Transverse colon (tissue), 3 donors: ENCODE measurements at regions not wholly inside any gene's neighbourhood (a gene's known extent, or its start where the extent isn't known, plus 50 kb on each side); places are given as distances from the start of the nearest gene placed in this dataset.
"Not testable (repeated sequence)": the region's sequence is repeated elsewhere in the genome, so short reads cannot be mapped to it uniquely, and the experiment has no call there.

Experiments
- CTCF ChIP-seq, 5 experiments: fragments of 200-600 bp in 3 of 5; fragments of 450-650 bp in 2 of 5; sonication (generic) in 3 of 5; IDR thresholded peaks; 1 replicate in 2 of 5; 2 replicates in 3 of 5; pipeline ENCODE4 v1.5.1; 2016 to 2017; ENCODE audit warnings: antibody characterized with exemption in 5 of 5, inconsistent platforms in 3 of 5, mild to moderate bottlenecking in 2 of 5, moderate library complexity in 1 of 5
- EP300 ChIP-seq: sonication (generic); formaldehyde crosslinking; IDR thresholded peaks from one replicate; pipeline ENCODE4 v1.6.1; 2017; ENCODE audit warnings: antibody characterized with exemption, low read depth

GRCh38 chr5:1626397-1626796 is 102.6 kb upstream of the LPCAT1 start:
- TF ChIP-seq EP300; CTCF (IDR thresholded peaks at IDR 0.05): not testable (repeated sequence)
